D721Med (cell line): ENCODE measurements at regions not wholly inside any gene's neighbourhood (a gene's known extent, or its start where the extent isn't known, plus 50 kb on each side); places are given as distances from the start of the nearest gene placed in this dataset.

ENCODE experiments used
- DNase-seq: peaks from one replicate; pipeline ENCODE4 v3.0.0; 2011; ENCODE audit warnings: low spot score; ENCODE audit not compliant: insufficient read length
- FAIRE-seq: peaks from 2 replicates; lab custom pipeline; 2011; peaks lifted over from hg19 to GRCh38; lab: Jason Lieb, UNC
- TF ChIP-seq, protein P1 (sequence below): IDR thresholded peaks from 2 replicates; pipeline ENCODE4 v1.5.1; 2012; ENCODE audit warnings: mild to moderate bottlenecking, control low read depth; ENCODE audit not compliant: insufficient read depth; ENCODE audit errors: missing control alignments

DNA sequence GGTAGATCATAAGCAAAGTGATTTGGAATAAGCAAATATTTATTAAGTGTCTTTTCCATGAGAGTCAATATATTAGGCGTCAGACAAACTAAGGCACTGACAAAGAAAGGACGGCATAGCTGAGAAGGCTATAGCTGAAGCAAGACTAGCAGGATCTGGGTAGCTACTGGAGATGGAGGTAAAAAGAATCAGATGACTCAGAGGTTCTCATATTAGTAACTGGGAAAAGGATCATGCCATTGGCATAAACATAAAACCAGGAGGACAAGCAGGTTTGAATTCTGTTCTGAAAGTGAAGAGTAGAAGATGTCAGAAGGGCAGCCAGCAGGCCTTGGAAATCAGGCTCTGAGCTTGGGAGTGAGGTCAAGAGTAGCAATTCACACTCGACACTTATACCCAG is 531.9 kb downstream of the PTPRC start:
- no peak for FAIRE-seq

DNA sequence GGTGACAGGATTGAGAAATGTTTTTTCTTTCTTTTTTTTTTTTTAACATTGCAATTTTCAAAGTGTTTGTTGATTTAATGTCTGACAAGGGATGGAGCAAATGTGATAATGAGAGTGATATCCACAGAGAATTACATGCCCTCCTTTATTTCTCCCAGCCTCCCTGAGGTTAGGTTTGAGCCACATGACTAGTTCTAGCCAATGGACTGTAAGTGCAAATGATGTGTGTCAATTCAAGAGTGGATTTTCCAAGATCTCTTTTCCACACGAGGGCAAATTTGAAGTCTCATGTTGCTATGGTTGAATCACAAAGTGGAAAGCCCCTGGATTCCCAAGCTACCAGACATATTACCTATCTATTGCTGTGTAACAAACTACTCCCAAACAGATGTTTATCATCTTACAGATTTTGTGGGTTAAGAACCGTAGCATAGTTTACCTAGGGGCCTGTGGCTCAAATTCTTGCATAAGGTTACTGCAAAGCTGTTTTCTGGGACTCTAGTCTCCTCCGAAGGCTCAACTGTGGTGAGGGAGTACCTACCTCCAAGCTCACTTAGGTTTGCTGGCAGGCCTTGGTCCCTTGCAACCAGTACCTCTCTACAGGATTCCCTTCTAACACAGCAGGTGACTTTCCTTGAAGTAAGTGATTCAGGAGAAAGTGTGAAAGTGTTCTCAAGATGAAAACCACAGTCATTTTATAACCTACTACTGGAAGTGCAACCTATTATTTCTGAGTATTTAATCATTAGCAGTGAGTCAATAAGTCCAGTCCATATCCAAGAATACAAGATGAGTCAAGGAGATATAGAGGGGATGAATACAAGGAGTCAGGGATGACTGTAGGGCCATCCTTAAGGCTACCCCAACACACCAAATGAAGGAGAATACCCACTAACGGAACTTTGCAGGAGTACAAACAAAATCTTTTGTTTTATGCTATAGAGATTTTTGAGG is 533.6 kb downstream of the PTPRC start:
- FAIRE-seq, result no peak
- no peak for DNase-seq
- TF ChIP-seq, protein P1, sequence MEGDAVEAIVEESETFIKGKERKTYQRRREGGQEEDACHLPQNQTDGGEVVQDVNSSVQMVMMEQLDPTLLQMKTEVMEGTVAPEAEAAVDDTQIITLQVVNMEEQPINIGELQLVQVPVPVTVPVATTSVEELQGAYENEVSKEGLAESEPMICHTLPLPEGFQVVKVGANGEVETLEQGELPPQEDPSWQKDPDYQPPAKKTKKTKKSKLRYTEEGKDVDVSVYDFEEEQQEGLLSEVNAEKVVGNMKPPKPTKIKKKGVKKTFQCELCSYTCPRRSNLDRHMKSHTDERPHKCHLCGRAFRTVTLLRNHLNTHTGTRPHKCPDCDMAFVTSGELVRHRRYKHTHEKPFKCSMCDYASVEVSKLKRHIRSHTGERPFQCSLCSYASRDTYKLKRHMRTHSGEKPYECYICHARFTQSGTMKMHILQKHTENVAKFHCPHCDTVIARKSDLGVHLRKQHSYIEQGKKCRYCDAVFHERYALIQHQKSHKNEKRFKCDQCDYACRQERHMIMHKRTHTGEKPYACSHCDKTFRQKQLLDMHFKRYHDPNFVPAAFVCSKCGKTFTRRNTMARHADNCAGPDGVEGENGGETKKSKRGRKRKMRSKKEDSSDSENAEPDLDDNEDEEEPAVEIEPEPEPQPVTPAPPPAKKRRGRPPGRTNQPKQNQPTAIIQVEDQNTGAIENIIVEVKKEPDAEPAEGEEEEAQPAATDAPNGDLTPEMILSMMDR, result no peak

More for the DNA sequence above, 531.9 kb downstream of the PTPRC start:
- no peak for DNase-seq
- TF ChIP-seq, protein P1, result no peak

DNA sequence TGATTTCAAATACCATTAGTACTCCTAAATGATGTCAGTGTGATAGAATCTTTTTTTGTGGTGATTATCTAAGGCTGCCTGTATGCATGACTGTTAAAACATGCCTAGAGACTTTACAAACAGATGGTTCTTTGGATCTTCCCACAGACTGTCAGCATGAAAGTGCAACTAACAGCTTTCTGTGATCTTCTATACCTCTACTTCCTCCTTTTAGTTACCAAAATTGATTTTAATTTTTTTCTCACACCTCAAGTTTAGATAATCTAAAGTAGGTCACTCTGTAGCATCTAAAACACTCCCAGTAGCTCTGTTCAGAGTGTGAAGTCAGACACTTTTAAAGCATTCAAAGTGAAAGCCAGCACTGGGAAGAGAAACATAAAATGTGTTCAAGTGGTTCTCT is 534.5 kb downstream of the PTPRC start:
- TF ChIP-seq, protein P1, result no peak
- no peak for FAIRE-seq
- no peak for DNase-seq

DNA sequence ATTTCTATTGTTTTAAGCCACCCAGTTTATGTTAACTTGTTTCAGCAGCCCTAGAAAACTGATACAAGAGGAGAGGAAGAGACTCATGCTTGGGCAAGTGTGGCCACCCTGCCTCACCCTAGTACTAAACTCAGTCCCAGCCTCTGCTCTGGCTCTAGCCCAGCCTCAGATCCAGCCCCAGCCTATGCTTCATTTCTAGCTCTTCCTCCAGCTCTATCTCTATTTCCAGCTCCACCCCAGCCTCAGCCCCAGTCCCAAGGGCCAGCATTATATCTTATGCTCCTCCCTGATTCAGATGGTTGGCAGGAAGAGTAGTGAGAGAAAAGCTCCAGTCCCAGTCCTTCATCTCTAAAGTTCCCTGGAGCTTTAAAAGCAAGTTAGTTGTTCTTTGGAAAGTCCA is 535.5 kb downstream of the PTPRC start:
- TF ChIP-seq, protein P1, result no peak
- FAIRE-seq (no peak), DNase-seq (no peak)

DNA sequence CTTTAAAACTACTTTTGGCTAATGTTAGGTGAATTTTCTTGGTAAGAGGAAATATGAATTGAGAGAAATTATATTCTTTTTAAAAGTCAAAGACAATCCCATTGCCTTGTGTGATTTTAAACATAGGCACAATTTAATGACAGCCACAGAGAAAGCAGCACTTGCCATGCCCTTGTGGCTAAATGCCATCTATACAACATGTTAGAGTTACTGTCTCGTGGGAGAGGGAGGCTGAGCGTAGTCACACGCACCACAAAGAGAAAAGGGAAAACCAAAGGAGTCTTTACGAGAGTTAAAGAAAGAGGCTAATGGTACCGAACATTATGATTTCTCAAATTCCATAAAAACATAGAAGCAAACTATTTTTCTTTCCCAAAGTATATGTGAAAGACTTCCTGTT is 537.9 kb downstream of the PTPRC start:
- DNase-seq (no peak), FAIRE-seq (no peak)
- TF ChIP-seq, protein P1, result no peak

DNA sequence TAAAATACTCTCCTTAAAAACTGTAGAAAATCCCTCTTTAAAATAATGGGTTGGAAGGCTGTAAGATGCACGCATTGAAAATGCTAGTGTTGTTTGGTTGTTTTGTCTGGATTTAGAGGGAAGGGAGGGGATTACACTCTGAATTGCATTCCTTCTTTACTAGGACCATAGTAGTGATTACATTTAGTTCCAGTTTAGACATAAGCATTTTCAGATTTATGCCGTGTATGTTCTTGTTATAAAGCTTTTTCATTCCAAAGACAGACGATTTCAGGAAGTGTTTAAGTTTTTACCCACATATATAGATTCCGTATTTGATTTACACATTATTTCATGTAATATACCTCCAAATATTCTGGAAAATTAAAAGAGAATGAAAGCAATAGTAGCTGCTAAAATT is 538.4 kb downstream of the PTPRC start:
- TF ChIP-seq, protein P1, result no peak
- DNase-seq (no peak), FAIRE-seq (peak; percentile 61)

DNA sequence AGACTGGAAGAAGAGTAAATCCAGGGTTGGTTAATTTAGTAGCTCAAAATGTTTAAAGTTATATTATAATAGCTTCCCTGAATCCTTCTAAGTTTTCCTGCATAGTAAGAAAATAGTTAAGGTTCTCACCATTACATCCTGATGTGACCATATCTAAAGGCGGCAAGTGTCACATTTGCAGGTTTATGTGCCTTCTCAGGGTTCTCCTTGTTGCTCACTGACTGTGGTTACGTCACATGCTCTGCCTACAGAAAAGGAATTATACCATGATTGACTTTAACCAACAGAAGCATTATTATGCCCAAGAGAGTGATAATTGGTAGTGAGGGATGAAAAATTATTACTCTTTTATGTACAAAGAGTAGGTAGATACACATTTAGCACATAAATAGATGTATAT is 539.8 kb downstream of the PTPRC start:
- DNase-seq (no peak), FAIRE-seq (no peak)
- TF ChIP-seq, protein P1, result no peak
